Mucosa of rectum (tissue), 2 donors: ENCODE measurements at regions not wholly inside any gene's neighbourhood (a gene's known extent, or its start where the extent isn't known, plus 50 kb on each side); places are given as distances from the start of the nearest gene placed in this dataset.

Source experiments
- H3K27ac ChIP-seq, 2 donors: one replicate each; pipeline ENCODE4 v1.7.0; 2013; ENCODE audit warnings: inconsistent platforms in 2 of 2, low read depth in 2 of 2, low read length in 2 of 2
- H3K27me3 ChIP-seq, 2 donors: one replicate each; pipeline ENCODE4 v1.7.0; 2013; ENCODE audit warnings: low read length in 2 of 2; ENCODE audit not compliant: control insufficient read depth in 2 of 2, insufficient read depth in 2 of 2
- H3K36me3 ChIP-seq, 2 donors: one replicate each; pipeline ENCODE4 v1.7.0; 2013; ENCODE audit warnings: low read length in 2 of 2; ENCODE audit not compliant: control insufficient read depth in 2 of 2, insufficient read depth in 2 of 2
- H3K4me1 ChIP-seq, 2 donors: one replicate each; pipeline ENCODE4 v1.7.0; 2013; ENCODE audit warnings: low read length in 2 of 2, mild to moderate bottlenecking in 1 of 2; ENCODE audit not compliant: control insufficient read depth in 2 of 2, insufficient read depth in 2 of 2
- H3K4me3 ChIP-seq, 2 donors: one replicate each; pipeline ENCODE4 v1.7.0; 2013; ENCODE audit warnings: low read length in 2 of 2
- H3K9ac ChIP-seq, 2 donors: one replicate each; pipeline ENCODE4 v1.7.0; 2013; ENCODE audit warnings: low read length in 2 of 2, low read depth in 1 of 2, mild to moderate bottlenecking in 1 of 2
- H3K9me3 ChIP-seq, 2 donors: one replicate each; pipeline ENCODE4 v1.7.0; 2013; ENCODE audit warnings: low read length in 2 of 2; ENCODE audit not compliant: control insufficient read depth in 2 of 2
- donor health status: healthy.
- donor health status: Normal muscosa, but diverticular disease.

- Histone ChIP-seq H3K36me3 (no peaks in the 10 kb centered on the region), H3K4me1 (peaks cover 12 to 18% of the 10 kb centered on the region in 2 donors), H3K9me3 (no peaks in the 10 kb centered on the region), H3K9ac (peak overlapping the region in 1 of 2 donors; percentile 18), H3K4me3 (peak overlapping the region; percentile 44 to 45), H3K27ac (peak overlapping the region; percentile 82 to 84), H3K27me3 (no peaks in the 10 kb centered on the region)
Measured at GRCh38 chr18:49663899-49664890, 102.3 kb downstream of the LIPG start.

- Histone ChIP-seq H3K27me3 (no peaks in the 10 kb centered on the region), H3K36me3 (no peaks in the 10 kb centered on the region), H3K4me3 (no peak overlapping the region), H3K4me1 (peaks cover 12 to 18% of the 10 kb centered on the region in 2 donors), H3K27ac (no peak overlapping the region), H3K9ac (no peak overlapping the region), H3K9me3 (no peaks in the 10 kb centered on the region)
Measured at GRCh38 chr18:49662506-49662905, 100.6 kb downstream of the LIPG start.

- Histone ChIP-seq H3K4me1 (peaks cover 5 to 6% of the 10 kb centered on the region in 2 donors), H3K9me3 (no peaks in the 10 kb centered on the region), H3K27me3 (no peaks in the 10 kb centered on the region), H3K27ac (no peak overlapping the region), H3K36me3 (no peaks in the 10 kb centered on the region), H3K4me3 (no peak overlapping the region), H3K9ac (no peak overlapping the region)
Measured at GRCh38 chr18:49658823-49659404, 97.1 kb downstream of the LIPG start.

GRCh38 chr18:49656073-49656692 is 94.3 kb downstream of the LIPG start:
- no peaks in the 10 kb centered on the region for H3K36me3 ChIP-seq
- H3K9me3 ChIP-seq: no peaks in the 10 kb centered on the region
- peaks cover 0 to 5% of the 10 kb centered on the region in 2 donors for H3K4me1 ChIP-seq
- no peaks in the 10 kb centered on the region for H3K27me3 ChIP-seq
- no peak overlapping the region for H3K4me3 ChIP-seq
- no peak overlapping the region for H3K9ac ChIP-seq
- H3K27ac ChIP-seq: no peak overlapping the region

GRCh38 chr18:49655266-49656072 is 93.6 kb downstream of the LIPG start:
- Histone ChIP-seq H3K4me1 (peaks cover 0 to 5% of the 10 kb centered on the region in 2 donors), H3K36me3 (no peaks in the 10 kb centered on the region), H3K27ac (no peak overlapping the region)

GRCh38 chr18:49654347-49654746 is 92.5 kb downstream of the LIPG start:
- Histone ChIP-seq H3K9ac (no peak overlapping the region), H3K4me1 (peaks cover 0 to 5% of the 10 kb centered on the region in 2 donors), H3K9me3 (no peaks in the 10 kb centered on the region), H3K36me3 (no peaks in the 10 kb centered on the region), H3K4me3 (no peak overlapping the region), H3K27me3 (no peaks in the 10 kb centered on the region), H3K27ac (no peak overlapping the region)

More at GRCh38 chr18:49655266-49656072, 93.6 kb downstream of the LIPG start:
- Histone ChIP-seq H3K9ac (no peak overlapping the region), H3K4me3 (no peak overlapping the region), H3K27me3 (no peaks in the 10 kb centered on the region), H3K9me3 (no peaks in the 10 kb centered on the region)

GRCh38 chr18:49652881-49653724 is 91.2 kb downstream of the LIPG start:
- Histone ChIP-seq H3K27me3 (no peaks in the 10 kb centered on the region), H3K27ac (no peak overlapping the region), H3K9me3 (no peaks in the 10 kb centered on the region), H3K36me3 (no peaks in the 10 kb centered on the region), H3K4me1 (peaks cover 0 to 5% of the 10 kb centered on the region in 2 donors), H3K9ac (peak overlapping the region in 1 of 2 donors; percentile 5), H3K4me3 (no peak overlapping the region)

GRCh38 chr18:49651033-49651432 is 89.2 kb downstream of the LIPG start:
- H3K27ac ChIP-seq: no peak overlapping the region
- H3K4me3 ChIP-seq: no peak overlapping the region
- no peaks in the 10 kb centered on the region for H3K9me3 ChIP-seq
- peaks cover 0 to 5% of the 10 kb centered on the region in 2 donors for H3K4me1 ChIP-seq
- H3K36me3 ChIP-seq: no peaks in the 10 kb centered on the region
- H3K27me3 ChIP-seq: no peaks in the 10 kb centered on the region
- H3K9ac ChIP-seq: no peak overlapping the region

- no peak overlapping the region for H3K27ac ChIP-seq
- peaks cover 0 to 5% of the 10 kb centered on the region in 2 donors for H3K4me1 ChIP-seq
- no peak overlapping the region for H3K4me3 ChIP-seq
- H3K27me3 ChIP-seq: no peaks in the 10 kb centered on the region
- no peak overlapping the region for H3K9ac ChIP-seq
- H3K36me3 ChIP-seq: no peaks in the 10 kb centered on the region
- H3K9me3 ChIP-seq: no peaks in the 10 kb centered on the region
Measured at GRCh38 chr18:49650426-49650891, 88.6 kb downstream of the LIPG start.
